ENCODE measurements at regions not wholly inside any gene's neighbourhood (a gene's known extent, or its start where the extent isn't known, plus 50 kb on each side); places are given as distances from the start of the nearest gene placed in this dataset.

- TF ChIP-seq POLR2A (IDR thresholded peaks at IDR 0.05), result no peak
- TF ChIP-seq CTCF (IDR thresholded peaks at IDR 0.05), result no peak
Measured at GRCh38 chr2:186307871-186308270, 178.2 kb upstream of the ZC3H15 start.

Measured in body of pancreas (tissue), 4 donors.